SK-N-MC (cell line): ENCODE measurements at regions not wholly inside any gene's neighbourhood (a gene's known extent, or its start where the extent isn't known, plus 50 kb on each side); places are given as distances from the start of the nearest gene placed in this dataset.

ENCODE experiments used
- EZH2 ChIP-seq: fragments of 200-600 bp; sonication (generic); IDR thresholded peaks from one replicate; pipeline ENCODE4 v1.6.1; 2017; ENCODE audit warnings: antibody characterized with exemption
- FOXP2 ChIP-seq: optimal IDR thresholded peaks from 2 replicates; pipeline ENCODE3; 2011; ENCODE audit warnings: mild to moderate bottlenecking, moderate library complexity; ENCODE audit not compliant: insufficient read depth; ENCODE audit errors: extremely low read length, control extremely low read depth
- POLR2AphosphoS5 ChIP-seq: IDR thresholded peaks from 2 replicates; pipeline ENCODE4 v1.6.1; 2012; ENCODE audit warnings: mild to moderate bottlenecking, low read depth, low read length, borderline replicate concordance

DNA sequence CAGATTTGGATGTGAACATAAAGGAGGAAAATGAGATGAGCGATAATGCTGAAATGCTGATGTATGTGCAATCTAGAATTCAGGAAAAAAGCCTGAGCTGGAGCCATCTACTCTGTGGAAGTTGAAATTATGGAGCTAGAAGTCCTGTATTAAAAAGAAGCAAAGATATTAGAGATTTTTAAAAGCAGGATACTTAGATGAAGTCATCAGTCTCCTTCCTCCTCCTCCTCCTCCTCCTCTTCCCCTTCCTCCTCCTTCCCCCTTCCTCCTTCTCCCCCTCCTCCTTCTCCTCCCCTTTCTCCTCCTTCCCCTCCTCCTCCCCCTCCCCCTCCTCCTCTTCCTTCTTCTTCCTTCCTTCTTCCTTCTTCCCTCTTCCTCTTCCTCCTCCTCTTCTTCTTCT is 823.8 kb upstream of the CA10 start:
- TF ChIP-seq POLR2AphosphoS5 (no peak), EZH2 (no peak), FOXP2 (no peak)
